WERI-Rb-1 (cell line): ENCODE measurements at regions not wholly inside any gene's neighbourhood (a gene's known extent, or its start where the extent isn't known, plus 50 kb on each side); places are given as distances from the start of the nearest gene placed in this dataset.

Experiments
- DNase-seq: peaks from one replicate; pipeline ENCODE4 v3.0.0-alpha.2; 2020
- H3K27ac ChIP-seq: fragments of 250-450 bp; sonication (Bioruptor Pico); 2 replicates; pipeline ENCODE4 v1.5.1; 2020; ENCODE audit warnings: mild to moderate bottlenecking, moderate library complexity
- H3K27me3 ChIP-seq: fragments of 250-450 bp; sonication (Bioruptor Pico); 2 replicates; pipeline ENCODE4 v1.5.1; 2021; ENCODE audit warnings: mild to moderate bottlenecking, low read depth, moderate library complexity; ENCODE audit not compliant: insufficient read depth, severe bottlenecking
- H3K36me3 ChIP-seq: fragments of 250-450 bp; sonication (Bioruptor Pico); 2 replicates; pipeline ENCODE4 v1.5.1; 2020; ENCODE audit warnings: mild to moderate bottlenecking, moderate library complexity
- H3K4me3 ChIP-seq: 2 replicates; pipeline ENCODE4 v1.5.1; 2011; ENCODE audit warnings: low read depth, mild to moderate bottlenecking, control low read depth, low read length
- H3K9me3 ChIP-seq: fragments of 250-450 bp; sonication (Bioruptor Pico); 2 replicates; pipeline ENCODE4 v1.5.1; 2021; ENCODE audit warnings: mild to moderate bottlenecking, moderate library complexity; ENCODE audit not compliant: severe bottlenecking
- CTCF ChIP-seq: IDR thresholded peaks from 2 replicates; pipeline ENCODE4 v1.5.1; 2011; ENCODE audit warnings: low read depth, mild to moderate bottlenecking, control low read depth, inconsistent platforms, low read length

- TF ChIP-seq CTCF, result no peak
- Histone ChIP-seq H3K36me3 (no peaks in the 10 kb centered on the region), H3K27ac (no peak overlapping the region), H3K4me3 (no peak overlapping the region), H3K9me3 (no peaks in the 10 kb centered on the region), H3K27me3 (peaks cover 82% of the 10 kb centered on the region)
- no peak for DNase-seq
Observed at GRCh38 chr2:19300961-19301360, 57.5 kb downstream of the OSR1 start.

GRCh38 chr2:19299522-19299921 is 58.9 kb downstream of the OSR1 start:
- no peak for DNase-seq

GRCh38 chr2:19299032-19299431 is 59.4 kb downstream of the OSR1 start:
- TF ChIP-seq CTCF, result no peak
- peaks cover 81% of the 10 kb centered on the region for H3K27me3 ChIP-seq
- DNase-seq, result no peak
- no peaks in the 10 kb centered on the region for H3K9me3 ChIP-seq
- no peak overlapping the region for H3K4me3 ChIP-seq
- no peaks in the 10 kb centered on the region for H3K36me3 ChIP-seq
- no peak overlapping the region for H3K27ac ChIP-seq

More at GRCh38 chr2:19299522-19299921, 58.9 kb downstream of the OSR1 start:
- no peaks in the 10 kb centered on the region for H3K36me3 ChIP-seq
- H3K27ac ChIP-seq, result no peak overlapping the region
- H3K27me3 ChIP-seq, result peaks cover 82% of the 10 kb centered on the region
- no peak for TF ChIP-seq CTCF
- no peaks in the 10 kb centered on the region for H3K9me3 ChIP-seq
- no peak overlapping the region for H3K4me3 ChIP-seq

- TF ChIP-seq CTCF, result no peak
- DNase-seq, result no peak
- Histone ChIP-seq H3K27ac (no peak overlapping the region), H3K4me3 (no peak overlapping the region), H3K27me3 (peaks cover 79% of the 10 kb centered on the region), H3K9me3 (no peaks in the 10 kb centered on the region), H3K36me3 (no peaks in the 10 kb centered on the region)
Observed at GRCh38 chr2:19297716-19298115, 60.7 kb downstream of the OSR1 start.

- Histone ChIP-seq H3K36me3 (no peaks in the 10 kb centered on the region), H3K9me3 (no peaks in the 10 kb centered on the region), H3K27me3 (peaks cover 77% of the 10 kb centered on the region), H3K4me3 (no peak overlapping the region), H3K27ac (no peak overlapping the region)
- no peak for TF ChIP-seq CTCF
- no peak for DNase-seq
Observed at GRCh38 chr2:19295998-19296502, 62.4 kb downstream of the OSR1 start.

GRCh38 chr2:19292007-19292406 is 66.4 kb downstream of the OSR1 start:
- DNase-seq, result no peak
- TF ChIP-seq CTCF, result no peak
- Histone ChIP-seq H3K4me3 (no peak overlapping the region), H3K27me3 (peaks cover 45% of the 10 kb centered on the region), H3K36me3 (no peaks in the 10 kb centered on the region), H3K27ac (no peak overlapping the region), H3K9me3 (no peaks in the 10 kb centered on the region)
